GM19023 (cell line): ENCODE measurements at regions not wholly inside any gene's neighbourhood (a gene's known extent, or its start where the extent isn't known, plus 50 kb on each side); places are given as distances from the start of the nearest gene placed in this dataset.
"Not testable (repeated sequence)": the region's sequence is repeated elsewhere in the genome, so short reads cannot be mapped to it uniquely, and the experiment has no call there.

ENCODE experiments used
- ATAC-seq: cut with Tn5 transposase; IDR thresholded peaks from one replicate; pipeline ENCODE4 v1.9.1; 2021; ENCODE audit warnings: mild to moderate bottlenecking, moderate library complexity; ENCODE audit not compliant: unreplicated experiment

DNA sequence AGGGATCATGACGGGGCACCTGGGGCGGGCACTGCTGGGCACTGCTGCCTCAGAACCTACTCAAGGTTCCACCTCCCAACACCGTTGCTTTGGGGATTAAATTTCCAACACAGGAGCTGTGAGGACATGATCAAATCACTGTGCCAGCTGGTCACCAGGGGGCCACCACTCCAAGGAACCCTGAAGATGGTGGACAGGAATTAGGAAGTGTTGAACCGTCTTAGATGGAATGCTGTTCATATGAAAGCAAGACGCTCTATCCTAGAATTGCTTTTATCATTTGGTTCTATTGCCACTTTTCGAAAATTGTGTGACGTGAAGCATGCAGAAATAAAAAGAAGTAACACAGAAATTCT is 140.3 kb downstream of the DLL1 start:
- ATAC-seq: no peak

DNA sequence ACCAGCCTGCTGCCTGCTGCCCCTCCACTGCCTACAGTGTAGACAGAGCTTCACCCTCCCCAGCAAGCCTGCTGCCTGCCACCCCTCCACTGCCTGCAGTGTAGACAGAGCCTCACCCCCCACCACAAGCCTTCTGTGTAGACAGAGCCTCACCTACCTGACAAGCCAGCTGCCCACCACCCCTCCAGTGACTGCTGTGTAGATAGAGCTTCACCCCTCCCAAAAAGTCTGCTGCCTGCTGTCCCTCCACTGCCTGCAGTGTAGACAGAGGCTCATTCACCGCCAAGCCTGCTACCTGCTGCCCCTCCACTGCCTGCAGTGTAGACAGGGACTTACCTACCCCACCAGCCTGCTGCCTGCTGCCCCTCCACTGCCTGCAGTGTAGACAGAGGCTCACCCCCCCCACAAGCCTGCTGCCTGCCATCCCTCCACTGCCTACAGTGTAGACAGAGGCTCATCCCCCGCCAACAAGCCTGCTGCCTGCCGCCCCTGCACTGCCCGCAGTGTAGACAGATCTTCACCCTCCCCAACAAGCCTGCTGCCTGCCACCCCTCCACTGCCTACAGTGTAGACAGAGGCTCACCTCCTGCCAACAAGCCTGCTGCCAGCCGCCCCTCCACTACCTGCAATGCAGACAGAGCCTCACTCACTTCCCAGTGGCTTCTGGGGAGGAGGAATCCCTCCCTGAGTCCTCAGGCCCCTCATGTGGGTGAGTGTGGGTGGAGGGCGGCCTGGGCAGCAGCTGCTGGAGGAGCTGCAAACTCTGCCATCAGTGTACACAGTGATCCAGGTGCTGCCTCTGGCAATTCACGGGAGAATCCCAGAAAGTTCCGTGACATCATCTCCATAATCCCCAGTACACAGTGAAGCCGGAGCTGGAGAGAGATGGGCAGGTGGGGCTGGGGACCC is 140.9 kb downstream of the DLL1 start:
- no peak for ATAC-seq

DNA sequence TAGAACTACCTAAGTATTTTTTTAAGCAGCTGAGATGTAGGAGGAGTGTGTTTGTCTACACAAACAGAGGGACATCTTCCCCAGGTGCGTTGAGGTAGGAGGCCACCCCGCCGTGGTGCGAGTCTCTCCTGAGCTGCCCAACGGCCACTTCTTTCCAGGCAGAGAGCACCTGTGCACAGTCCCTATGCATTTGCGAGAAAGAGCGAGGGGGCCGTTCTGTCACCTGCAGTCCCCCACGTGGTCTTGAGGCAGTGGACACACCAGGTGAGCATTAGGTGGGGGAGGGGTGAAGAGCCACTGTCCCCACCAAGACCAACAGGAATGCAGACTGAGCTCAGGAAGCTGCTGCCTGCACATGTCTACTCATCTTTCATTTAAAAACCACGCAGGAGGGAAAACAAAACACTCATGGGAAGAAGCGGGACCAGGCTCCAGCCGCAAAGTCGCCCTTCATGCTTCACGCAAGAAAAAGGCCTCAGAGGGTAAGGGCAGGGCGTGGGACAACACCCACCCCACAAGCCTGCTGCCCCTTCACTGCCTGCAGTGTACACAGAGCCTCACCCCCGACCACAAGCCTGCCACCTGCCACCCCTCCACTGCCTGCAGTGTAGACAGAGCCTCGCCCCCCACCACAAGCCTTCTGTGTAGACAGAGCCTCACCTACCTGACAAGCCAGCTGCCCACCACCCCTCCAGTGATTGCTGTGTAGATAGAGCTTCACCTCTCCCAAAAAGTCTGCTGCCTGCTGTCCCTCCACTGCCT is 142.0 kb downstream of the DLL1 start:
- no peak for ATAC-seq

DNA sequence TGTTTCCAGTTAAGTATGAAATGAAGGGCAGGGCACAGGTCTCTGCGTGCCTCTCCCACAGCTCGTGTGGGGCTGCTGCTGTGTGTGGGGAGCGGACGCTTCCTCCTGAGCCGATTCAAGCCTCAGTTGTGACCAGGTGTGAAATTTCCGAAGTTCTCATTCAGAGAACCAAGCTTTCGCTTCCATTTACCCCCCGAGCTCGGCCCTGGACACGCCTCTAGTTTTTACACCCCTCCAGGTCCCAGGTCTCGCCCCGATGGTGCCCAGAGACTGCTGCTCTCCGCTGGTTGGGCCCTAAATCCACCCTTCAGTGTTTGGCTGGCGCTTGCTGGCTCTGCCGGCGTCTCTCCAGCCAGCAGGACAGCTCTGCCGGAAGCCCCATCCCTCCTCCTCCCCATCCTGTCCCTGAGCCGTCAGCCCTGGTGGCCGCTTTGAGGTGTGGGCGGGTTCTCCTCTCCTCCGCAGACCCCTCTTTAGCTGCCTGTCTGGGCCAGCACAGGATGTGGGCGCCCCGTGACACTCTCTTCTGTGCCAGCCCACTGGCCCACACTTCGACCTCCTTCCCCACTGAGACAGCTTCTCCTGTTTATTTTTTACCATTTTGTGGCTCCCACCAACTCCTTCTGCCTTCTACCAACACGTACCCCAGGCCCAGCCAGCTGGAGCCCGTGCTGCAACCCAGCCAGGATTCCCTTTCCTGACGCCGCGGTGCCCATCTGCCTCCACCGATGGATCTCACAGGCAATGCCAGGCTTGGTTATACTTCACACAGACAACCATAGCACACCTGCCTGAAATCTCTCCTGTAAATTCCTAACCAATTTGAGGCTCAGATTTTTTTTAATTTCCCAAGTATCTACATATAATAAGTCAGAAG is 142.8 kb downstream of the DLL1 start:
- ATAC-seq: no peak

DNA sequence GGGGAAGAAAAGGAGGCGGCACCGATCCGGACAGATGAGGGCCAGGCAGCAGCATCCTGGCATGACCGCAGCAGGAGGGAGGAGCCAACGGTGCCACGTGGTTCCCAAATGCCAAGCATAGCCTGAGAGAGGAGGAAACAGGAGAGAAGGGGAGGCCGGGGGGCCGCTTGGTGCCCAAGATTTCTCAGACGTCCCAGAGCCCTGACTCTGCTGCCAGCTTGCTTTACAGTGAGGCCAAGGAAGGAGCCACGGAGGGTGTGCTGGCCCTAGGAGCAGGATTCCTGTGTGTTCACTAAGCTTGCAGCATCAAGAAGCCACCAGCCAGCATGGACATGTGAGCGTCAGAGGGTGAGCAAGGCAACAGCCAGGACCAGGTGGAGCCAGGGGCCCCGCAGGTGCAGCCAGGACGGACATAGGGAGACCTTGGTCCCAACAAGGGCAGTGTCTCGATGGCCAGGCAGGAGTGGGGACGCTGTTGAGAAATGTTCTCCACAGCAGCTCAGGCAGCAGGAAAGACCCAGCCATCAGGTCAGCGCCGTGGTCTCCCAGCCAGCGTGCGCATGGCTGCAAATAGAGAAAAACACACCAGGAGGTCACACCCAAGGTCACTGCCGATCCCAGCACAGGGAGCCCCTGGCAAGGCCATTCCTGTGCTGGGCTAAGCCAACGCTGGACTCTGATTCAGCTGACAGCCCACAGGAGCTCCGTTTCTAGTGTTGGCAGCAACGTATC is 143.7 kb downstream of the DLL1 start:
- no peak for ATAC-seq

DNA sequence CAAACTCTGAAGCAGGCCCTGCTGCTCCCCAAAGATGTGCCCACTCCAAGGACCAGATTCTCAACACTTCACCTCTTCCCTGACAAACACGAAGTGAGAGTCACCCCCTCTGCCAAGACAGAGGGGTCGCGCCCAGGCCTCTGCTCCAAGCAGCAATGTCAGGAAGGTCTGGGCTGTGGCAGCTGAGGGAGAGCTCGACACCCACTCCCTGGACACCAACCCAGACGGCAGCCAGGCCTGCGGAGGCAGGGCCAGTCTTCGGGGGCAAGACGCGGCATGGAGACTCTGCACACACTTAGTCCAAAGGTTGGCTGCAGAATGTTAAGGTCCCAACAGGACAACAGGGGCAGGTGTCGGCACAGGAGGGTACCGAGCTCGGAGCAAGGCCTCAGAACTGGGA is 144.2 kb downstream of the DLL1 start:
- ATAC-seq: no peak

DNA sequence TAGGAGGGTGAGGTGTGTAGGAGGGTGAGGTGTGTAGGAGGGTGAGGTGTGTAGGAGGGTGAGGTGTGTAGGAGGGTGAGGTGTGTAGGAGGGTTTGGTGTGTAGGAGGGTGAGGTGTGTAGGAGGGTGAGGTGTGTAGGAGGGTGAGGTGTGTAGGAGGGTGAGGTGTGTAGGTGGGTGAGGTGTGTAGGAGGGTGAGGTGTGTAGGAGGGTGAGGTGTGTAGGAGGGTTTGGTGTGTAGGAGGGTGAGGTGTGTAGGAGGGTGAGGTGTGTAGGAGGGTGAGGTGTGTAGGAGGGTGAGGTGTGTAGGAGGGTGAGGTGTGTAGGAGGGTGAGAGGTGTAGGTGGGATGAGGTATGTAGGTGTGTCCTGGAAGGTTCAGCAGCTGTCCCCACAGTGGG is 144.7 kb downstream of the DLL1 start:
- ATAC-seq: not testable (repeated sequence)

DNA sequence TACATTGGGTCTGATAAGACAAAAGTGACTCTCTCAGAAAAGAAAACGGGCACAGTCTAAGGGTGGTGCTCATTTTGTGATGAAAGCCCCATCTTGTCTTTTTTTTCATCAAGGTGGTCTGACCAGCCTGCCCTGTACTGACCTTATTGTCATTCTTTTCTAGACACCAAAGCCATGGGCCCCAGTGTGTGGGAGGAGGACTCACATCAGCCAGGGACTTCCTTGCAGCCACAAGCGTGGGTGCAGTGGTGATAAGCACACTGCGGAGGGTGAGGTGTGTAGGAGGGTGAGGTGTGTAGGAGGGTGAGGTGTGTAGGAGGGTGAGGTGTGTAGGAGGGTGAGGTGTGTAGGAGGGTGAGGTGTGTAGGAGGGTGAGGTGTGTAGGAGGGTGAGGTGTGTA is 145.2 kb downstream of the DLL1 start:
- not testable (repeated sequence) for ATAC-seq

DNA sequence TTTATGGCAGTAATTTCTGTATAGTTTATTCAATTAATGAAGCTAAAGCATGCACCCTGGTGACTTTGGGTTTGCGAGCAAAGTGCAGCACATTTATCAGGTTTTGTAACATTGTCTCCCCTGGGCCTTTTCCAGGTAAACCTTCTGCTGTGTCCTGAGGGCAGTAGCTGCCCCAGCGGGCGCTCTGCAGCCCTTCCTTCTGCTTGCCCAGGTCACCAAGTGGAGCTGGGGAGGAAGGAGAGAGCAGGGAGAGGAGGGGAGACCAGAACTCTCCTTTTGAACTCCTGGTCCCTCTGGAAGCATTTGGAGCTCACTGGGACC is 145.6 kb downstream of the DLL1 start:
- no peak for ATAC-seq

DNA sequence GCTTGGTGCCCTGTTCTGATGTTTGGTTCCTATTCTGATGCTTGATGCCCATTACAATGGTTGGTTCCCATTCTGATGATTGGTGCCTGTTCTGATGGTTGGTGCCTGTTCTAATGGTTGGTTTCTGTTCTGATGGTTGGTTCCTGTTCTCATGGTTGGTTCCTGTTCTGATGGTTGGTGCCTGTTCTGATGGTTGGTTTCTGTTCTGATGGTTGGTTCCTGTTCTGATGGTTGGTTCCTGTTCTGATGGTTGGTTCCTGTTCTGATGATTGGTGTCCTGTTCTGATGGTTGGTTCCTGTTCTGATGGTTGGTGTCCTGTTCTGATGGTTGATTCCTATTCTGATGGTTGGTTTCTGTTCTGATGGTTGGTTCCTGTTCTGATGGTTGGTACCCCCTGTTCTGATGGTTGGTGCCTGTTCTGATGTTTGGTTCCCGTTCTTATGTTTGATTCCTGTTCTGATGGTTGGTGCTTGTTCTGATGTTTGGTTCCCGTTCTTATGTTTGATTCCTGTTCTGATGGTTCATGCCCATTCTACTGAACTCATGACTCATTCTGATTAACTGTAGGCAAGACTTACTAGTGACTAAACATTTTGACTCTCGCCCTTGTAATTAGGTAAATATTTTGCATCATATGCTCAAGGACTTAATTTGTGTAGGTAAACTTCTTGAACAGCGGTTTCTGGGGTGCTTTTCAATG is 146.2 kb downstream of the DLL1 start:
- no peak for ATAC-seq

DNA sequence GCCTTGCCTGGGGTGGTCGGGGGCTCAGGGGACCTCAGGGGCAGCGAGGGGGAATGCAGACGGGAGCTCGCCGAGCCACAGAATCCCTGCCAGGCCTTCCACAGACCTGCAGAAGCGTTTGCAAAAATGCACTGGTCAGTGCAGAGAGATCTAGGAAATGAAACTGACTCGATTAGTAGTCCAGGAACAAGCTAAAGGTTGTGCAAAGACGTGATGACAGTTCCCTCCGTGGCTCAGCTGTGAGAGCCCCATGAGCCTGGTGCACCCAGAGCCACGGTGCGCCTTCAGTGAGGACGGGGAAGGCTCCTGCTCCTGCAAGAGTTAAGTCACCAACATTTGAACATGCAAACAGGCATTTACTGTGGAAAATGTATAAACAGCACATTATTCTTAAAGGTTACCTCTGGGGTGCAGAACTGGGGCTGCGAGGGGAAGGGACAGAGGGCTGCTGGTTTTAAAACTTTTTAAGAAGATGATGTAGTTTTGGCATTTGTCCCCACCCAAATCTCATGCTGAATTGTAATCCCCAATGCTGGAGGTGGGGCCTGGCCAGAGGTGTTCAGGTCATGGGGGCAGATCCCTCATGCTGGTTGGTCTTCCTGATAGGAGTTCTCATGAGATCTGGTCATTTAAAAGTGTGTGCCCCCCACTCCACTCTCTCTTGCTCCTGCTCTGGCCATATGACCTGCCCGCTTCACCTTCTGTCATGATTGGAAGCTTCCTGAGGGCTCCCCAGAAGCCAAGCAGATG is 147.3 kb downstream of the DLL1 start:
- no peak for ATAC-seq

DNA sequence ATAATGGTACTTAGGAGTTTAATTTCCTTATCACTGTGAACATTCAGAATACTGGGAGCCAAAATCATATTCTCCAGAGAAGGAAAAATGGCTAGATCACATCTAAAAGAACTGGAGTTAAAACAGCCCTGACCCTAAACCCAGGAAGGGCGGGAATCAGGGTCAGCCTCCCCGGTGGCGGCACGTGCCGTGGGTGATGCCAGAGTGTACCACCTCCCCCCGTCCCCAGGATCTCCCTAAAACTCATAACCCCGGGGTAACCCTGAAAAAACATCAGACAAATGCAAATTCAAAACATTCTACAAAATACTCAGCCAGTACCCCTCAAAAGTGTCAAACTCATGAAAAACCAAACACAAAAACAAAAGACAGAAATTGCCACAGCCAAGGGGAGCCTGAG is 148.3 kb downstream of the DLL1 start:
- no peak for ATAC-seq

DNA sequence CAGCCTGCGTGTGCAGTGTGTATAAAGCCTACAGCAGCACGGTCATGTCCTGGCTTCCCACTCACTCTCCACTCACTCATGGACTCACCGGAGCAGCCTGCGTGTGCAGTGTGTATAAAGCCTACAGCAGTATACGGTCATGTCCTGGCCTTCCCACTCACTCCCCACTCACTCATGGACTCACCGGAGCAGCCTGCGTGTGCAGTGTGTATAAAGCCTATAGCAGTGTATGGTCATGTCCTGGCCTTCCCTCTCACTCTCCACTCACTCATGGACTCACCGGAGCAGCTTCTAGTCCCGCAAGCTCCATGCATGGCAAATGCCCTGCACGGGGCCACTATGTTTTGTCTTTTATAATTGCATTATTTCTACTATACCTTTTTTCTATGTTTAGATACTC is 149.8 kb downstream of the DLL1 start:
- ATAC-seq: not testable (repeated sequence)

DNA sequence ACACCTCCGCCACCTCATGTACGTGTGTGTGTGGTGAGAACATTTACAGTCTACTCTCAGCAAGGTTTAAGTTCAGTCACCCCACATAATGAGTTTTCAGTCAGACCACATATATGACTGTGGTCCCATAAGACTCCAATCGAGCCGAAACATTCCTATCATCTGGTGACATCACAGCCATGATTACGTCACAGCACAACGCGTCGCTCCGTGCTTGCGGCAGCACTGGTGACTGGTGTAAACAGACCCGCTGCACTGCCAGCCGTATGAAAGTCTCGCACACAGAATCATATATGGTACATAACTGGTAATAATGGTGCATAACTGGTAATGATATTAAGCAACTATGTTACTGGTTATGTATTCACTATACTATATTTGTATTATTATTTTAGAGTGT is 150.7 kb downstream of the DLL1 start:
- no peak for ATAC-seq

DNA sequence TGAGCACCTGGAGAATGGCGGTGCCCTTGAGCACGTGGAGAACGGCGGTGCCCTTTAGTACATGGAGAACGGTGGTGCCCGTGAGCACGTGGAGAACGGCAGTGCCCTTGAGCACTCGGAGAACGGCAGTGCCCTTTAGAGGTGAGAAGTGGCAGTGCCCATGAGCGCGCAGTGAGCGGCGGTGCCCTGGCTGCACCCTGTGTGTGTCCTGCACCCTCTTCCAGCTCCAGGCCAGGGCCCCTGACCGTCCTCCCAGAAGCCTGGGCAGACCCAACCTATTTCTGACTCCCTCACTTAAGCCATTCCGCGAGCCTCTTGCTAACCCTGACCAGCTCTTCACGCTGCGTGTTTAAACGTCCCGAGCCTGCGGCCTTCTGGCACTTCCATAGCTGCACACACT is 151.3 kb downstream of the DLL1 start:
- no peak for ATAC-seq

DNA sequence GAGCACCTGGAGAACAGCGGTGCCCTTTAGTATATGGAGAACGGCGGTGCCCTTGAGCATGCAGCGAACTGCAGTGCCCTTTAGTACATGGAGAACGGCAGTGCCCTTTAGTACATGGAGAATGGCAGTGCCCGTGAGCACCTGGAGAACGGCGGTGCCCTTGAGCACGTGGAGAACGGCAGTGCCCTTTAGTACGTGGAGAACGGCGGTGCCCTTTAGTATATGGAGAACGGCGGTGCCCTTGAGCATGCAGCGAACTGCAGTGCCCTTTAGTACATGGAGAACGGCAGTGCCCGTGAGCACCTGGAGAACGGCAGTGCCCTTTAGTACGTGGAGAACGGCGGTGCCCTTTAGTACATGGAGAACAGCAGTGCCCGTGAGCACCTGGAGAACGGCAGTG is 151.8 kb downstream of the DLL1 start:
- not testable (repeated sequence) for ATAC-seq

DNA sequence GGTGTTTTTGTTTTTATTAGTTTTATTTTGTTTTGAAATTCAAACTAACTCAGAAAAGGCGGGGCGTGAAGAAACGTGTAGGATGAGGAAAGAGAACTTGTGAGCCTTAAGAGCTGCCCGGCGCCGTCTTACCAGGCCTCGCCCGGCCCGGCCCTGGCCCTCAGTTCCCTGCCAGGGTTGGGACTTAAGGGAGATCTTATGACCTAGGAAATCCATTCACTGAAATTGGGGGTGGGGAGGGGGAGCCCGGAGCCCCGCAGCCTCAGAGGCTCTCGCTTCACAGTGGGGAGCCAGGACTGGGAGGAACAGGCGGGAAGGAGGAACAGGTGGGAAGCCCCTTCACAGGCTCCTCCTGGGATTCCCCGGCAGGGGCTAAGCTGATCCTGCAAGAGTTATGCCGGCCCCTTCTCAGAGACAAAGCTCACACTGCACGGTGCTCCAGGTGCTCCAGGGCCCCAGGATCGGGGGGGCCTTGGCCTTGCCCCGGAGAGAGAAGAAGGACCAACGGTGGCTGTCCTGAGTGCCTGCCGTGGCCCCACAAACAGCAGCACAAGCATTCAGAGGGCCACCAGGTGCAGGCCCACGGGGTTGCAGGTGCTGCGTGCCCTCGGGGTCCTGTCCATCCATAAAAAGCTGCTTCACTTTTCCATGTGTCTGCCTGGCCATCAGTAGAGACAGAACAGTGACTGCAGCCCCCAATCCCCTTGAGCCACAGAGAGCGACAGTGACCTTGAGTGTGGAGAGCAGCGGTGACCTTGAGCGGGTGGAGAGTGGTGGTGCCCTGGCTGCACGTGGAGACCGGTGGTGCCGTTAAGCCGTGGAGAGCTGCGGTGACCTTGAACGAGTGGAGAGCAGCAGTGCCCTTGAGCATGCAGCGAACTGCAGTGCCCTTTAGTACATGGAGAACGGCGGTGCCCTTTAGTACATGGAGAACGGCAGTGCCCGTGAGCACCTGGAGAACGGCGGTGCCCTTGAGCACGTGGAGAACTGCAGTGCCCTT is 152.7 kb downstream of the DLL1 start:
- no peak for ATAC-seq

DNA sequence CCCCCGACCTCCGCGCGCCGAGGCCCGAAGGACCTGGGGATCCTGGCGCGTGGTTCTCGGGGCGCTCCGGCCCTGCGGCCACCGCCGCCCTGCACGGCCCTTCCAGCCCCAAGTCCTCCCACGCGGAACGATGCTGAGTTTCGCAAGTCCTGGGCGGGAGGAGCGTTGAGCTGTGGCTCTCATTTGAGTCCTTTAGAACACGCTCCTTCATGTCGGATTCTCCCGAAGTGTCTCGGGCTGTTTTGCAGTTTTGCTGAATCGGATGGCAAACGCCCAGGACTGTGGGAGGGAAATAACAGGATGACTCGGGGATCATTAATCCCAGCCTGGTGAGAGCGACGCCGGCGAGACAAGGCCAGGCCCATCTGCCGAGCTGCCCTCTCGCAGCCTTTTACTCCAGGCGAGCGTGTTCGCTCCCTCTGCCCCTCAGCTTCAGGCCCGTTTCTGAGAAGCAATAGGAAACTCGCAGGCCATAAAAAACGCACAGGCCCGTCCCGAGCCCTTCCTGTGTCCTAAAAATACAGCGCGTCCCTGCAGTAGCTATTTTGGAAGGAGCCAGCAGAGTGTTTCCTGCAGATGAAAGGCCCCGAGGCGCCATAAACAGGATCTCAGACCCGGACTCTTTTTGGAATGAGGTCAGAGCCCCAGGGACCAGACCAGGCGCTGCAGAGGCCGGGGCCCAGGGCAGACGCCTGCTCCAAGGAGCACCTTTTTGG is 153.5 kb downstream of the DLL1 start:
- no peak for ATAC-seq
